Neural progenitor cell (in vitro differentiated cells): ENCODE measurements at regions not wholly inside any gene's neighbourhood (a gene's known extent, or its start where the extent isn't known, plus 50 kb on each side); places are given as distances from the start of the nearest gene placed in this dataset.

Experiments used
- DNase-seq: peaks from one replicate; pipeline ENCODE4 v3.0.0-alpha.2; 2016; ENCODE audit warnings: low spot score
- H2AFZ ChIP-seq: fragments of 200-600 bp; sonication (generic); replicated peaks from 2 replicates; pipeline ENCODE4 v1.6.1; 2016; ENCODE audit warnings: antibody characterized with exemption
- H3F3A ChIP-seq: fragments of 200-600 bp; sonication (generic); 2 replicates; pipeline ENCODE4 v1.6.1; 2016; ENCODE audit warnings: antibody characterized with exemption, low read depth
- H3K27ac ChIP-seq: fragments of 200-600 bp; sonication (generic); 2 replicates; pipeline ENCODE4 v1.5.1; 2016; ENCODE audit warnings: mild to moderate bottlenecking
- H3K27me3 ChIP-seq: fragments of 200-600 bp; sonication (generic); 2 replicates; pipeline ENCODE4 v1.6.1; 2016; ENCODE audit warnings: mild to moderate bottlenecking, moderate library complexity
- H3K36me3 ChIP-seq: fragments of 200-600 bp; sonication (generic); 2 replicates; pipeline ENCODE4 v1.5.1; 2016
- H3K4me1 ChIP-seq: fragments of 200-600 bp; sonication (generic); 2 replicates; pipeline ENCODE4 v1.6.1; 2016; ENCODE audit warnings: mixed run types
- H3K4me2 ChIP-seq: fragments of 200-600 bp; sonication (generic); 2 replicates; pipeline ENCODE4 v1.6.1; 2016
- H3K4me3 ChIP-seq: fragments of 200-600 bp; sonication (generic); 2 replicates; pipeline ENCODE4 v1.5.1; 2016
- H3K79me2 ChIP-seq: fragments of 200-600 bp; sonication (generic); 2 replicates; pipeline ENCODE4 v1.6.1; 2016; ENCODE audit warnings: low read depth
- H3K9ac ChIP-seq: fragments of 200-600 bp; sonication (generic); 2 replicates; pipeline ENCODE4 v1.6.1; 2016
- H3K9me3 ChIP-seq: fragments of 200-600 bp; sonication (generic); 2 replicates; pipeline ENCODE4 v1.5.1; 2016; ENCODE audit warnings: low read depth
- H4K20me1 ChIP-seq: fragments of 200-600 bp; sonication (generic); 2 replicates; pipeline ENCODE4 v1.6.1; 2016; ENCODE audit warnings: low read depth
- H3K27ac Mint-ChIP-seq: 3 replicates; pipeline ENCODE4 v1.8.0; 2021; ENCODE audit warnings: mixed read lengths
- H3K27me3 Mint-ChIP-seq: 2 replicates; pipeline ENCODE4 v1.8.0; 2022; ENCODE audit warnings: low read depth, mild to moderate bottlenecking, inconsistent platforms, moderate library complexity, mixed read lengths; ENCODE audit not compliant: insufficient read depth
- H3K36me3 Mint-ChIP-seq: 3 replicates; pipeline ENCODE4 v1.8.0; 2021; ENCODE audit warnings: mixed read lengths
- H3K4me1 Mint-ChIP-seq: 3 replicates; pipeline ENCODE4 v1.8.0; 2021; ENCODE audit warnings: mixed read lengths
- H3K4me3 Mint-ChIP-seq: 3 replicates; pipeline ENCODE4 v1.8.0; 2021; ENCODE audit warnings: mild to moderate bottlenecking, moderate library complexity, mixed read lengths
- H3K9me3 Mint-ChIP-seq: 3 replicates; pipeline ENCODE4 v1.8.0; 2020; ENCODE audit warnings: mixed read lengths
- EZH2 ChIP-seq: fragments of 200-600 bp; sonication (generic); IDR thresholded peaks from 2 replicates; pipeline ENCODE4 v1.6.1; 2017; ENCODE audit warnings: antibody characterized with exemption, mild to moderate bottlenecking, moderate library complexity
- EZH2phosphoT487 ChIP-seq: fragments of 200-600 bp; sonication (generic); IDR thresholded peaks from 2 replicates; pipeline ENCODE4 v1.6.1; 2017; ENCODE audit warnings: antibody characterized with exemption
- TF ChIP-seq, protein P1 (sequence below): fragments of 200-600 bp; sonication (generic); IDR thresholded peaks from 2 replicates; pipeline ENCODE4 v1.5.1; 2017; ENCODE audit warnings: antibody characterized with exemption, mild to moderate bottlenecking

GRCh38 chr4:91957963-91958362, 345.8 kb upstream of the GRID2 start:
- H3K27ac Mint-ChIP-seq, result no peak overlapping the region

GRCh38 chr4:91958596-91958995, 345.2 kb upstream of the GRID2 start:
- Histone ChIP-seq H3K4me1 (no peaks in the 10 kb centered on the region), H3K4me2 (no peak overlapping the region), H2AFZ (peak overlapping the region; percentile 65), H3K9me3 (no peaks in the 10 kb centered on the region), H3K9ac (no peak overlapping the region), H3K4me3 (no peak overlapping the region), H3K79me2 (no peaks in the 10 kb centered on the region), H3K36me3 (no peaks in the 10 kb centered on the region), H3K27ac (no peak overlapping the region), H4K20me1 (no peaks in the 10 kb centered on the region), H3F3A (no peaks in the 10 kb centered on the region), H3K27me3 (no peaks in the 10 kb centered on the region)
- no peak overlapping the region for H3K4me3 Mint-ChIP-seq
- H3K9me3 Mint-ChIP-seq, result no peaks in the 10 kb centered on the region
- DNase-seq, result peak; percentile 67
- H3K4me1 Mint-ChIP-seq, result no peaks in the 10 kb centered on the region
- TF ChIP-seq EZH2phosphoT487 (no peak), EZH2 (no peak)
- TF ChIP-seq, protein P1, sequence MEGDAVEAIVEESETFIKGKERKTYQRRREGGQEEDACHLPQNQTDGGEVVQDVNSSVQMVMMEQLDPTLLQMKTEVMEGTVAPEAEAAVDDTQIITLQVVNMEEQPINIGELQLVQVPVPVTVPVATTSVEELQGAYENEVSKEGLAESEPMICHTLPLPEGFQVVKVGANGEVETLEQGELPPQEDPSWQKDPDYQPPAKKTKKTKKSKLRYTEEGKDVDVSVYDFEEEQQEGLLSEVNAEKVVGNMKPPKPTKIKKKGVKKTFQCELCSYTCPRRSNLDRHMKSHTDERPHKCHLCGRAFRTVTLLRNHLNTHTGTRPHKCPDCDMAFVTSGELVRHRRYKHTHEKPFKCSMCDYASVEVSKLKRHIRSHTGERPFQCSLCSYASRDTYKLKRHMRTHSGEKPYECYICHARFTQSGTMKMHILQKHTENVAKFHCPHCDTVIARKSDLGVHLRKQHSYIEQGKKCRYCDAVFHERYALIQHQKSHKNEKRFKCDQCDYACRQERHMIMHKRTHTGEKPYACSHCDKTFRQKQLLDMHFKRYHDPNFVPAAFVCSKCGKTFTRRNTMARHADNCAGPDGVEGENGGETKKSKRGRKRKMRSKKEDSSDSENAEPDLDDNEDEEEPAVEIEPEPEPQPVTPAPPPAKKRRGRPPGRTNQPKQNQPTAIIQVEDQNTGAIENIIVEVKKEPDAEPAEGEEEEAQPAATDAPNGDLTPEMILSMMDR, result no peak
- H3K27me3 Mint-ChIP-seq, result no peaks in the 10 kb centered on the region
- H3K27ac Mint-ChIP-seq, result no peak overlapping the region
- H3K36me3 Mint-ChIP-seq, result no peaks in the 10 kb centered on the region

More at GRCh38 chr4:91957963-91958362, 345.8 kb upstream of the GRID2 start:
- Histone ChIP-seq H3K9ac (no peak overlapping the region), H3K79me2 (no peaks in the 10 kb centered on the region), H3K27ac (no peak overlapping the region), H4K20me1 (no peaks in the 10 kb centered on the region), H3F3A (no peaks in the 10 kb centered on the region), H3K4me2 (no peak overlapping the region), H3K4me3 (no peak overlapping the region), H3K4me1 (no peaks in the 10 kb centered on the region), H3K27me3 (no peaks in the 10 kb centered on the region), H3K36me3 (no peaks in the 10 kb centered on the region), H2AFZ (peak overlapping the region; percentile 65), H3K9me3 (no peaks in the 10 kb centered on the region)
- no peak overlapping the region for H3K4me3 Mint-ChIP-seq
- no peaks in the 10 kb centered on the region for H3K27me3 Mint-ChIP-seq
- no peaks in the 10 kb centered on the region for H3K4me1 Mint-ChIP-seq
- TF ChIP-seq, protein P1, result no peak
- TF ChIP-seq EZH2, result no peak
- no peak for TF ChIP-seq EZH2phosphoT487
- no peaks in the 10 kb centered on the region for H3K9me3 Mint-ChIP-seq
- H3K36me3 Mint-ChIP-seq, result no peaks in the 10 kb centered on the region
- DNase-seq, result no peak

- H3K9ac ChIP-seq, result no peak overlapping the region
- Mint-ChIP-seq H3K4me3 (no peak overlapping the region), H3K9me3 (no peaks in the 10 kb centered on the region), H3K27ac (no peak overlapping the region), H3K4me1 (no peaks in the 10 kb centered on the region), H3K36me3 (no peaks in the 10 kb centered on the region), H3K27me3 (no peaks in the 10 kb centered on the region)
- no peak overlapping the region for H2AFZ ChIP-seq
- H3K4me1 ChIP-seq, result no peaks in the 10 kb centered on the region
- no peaks in the 10 kb centered on the region for H3K36me3 ChIP-seq
- H3K27me3 ChIP-seq, result no peaks in the 10 kb centered on the region
- H3K27ac ChIP-seq, result no peak overlapping the region
- no peak overlapping the region for H3K4me2 ChIP-seq
- no peaks in the 10 kb centered on the region for H3F3A ChIP-seq
- H3K79me2 ChIP-seq, result no peaks in the 10 kb centered on the region
- DNase-seq, result no peak
- no peaks in the 10 kb centered on the region for H3K9me3 ChIP-seq
- no peaks in the 10 kb centered on the region for H4K20me1 ChIP-seq
- H3K4me3 ChIP-seq, result no peak overlapping the region
- no peak for TF ChIP-seq EZH2
- TF ChIP-seq, protein P1, result no peak
- no peak for TF ChIP-seq EZH2phosphoT487
Measured at GRCh38 chr4:91961504-91961903, 342.3 kb upstream of the GRID2 start.

- Histone ChIP-seq H3K4me3 (no peak overlapping the region), H3K27me3 (no peaks in the 10 kb centered on the region), H3K4me2 (no peak overlapping the region), H3K36me3 (no peaks in the 10 kb centered on the region), H2AFZ (no peak overlapping the region), H3K9ac (no peak overlapping the region), H3K9me3 (no peaks in the 10 kb centered on the region), H3K27ac (no peak overlapping the region), H4K20me1 (no peaks in the 10 kb centered on the region), H3K79me2 (no peaks in the 10 kb centered on the region), H3K4me1 (no peaks in the 10 kb centered on the region), H3F3A (no peaks in the 10 kb centered on the region)
- no peak overlapping the region for H3K4me3 Mint-ChIP-seq
- no peak overlapping the region for H3K27ac Mint-ChIP-seq
- TF ChIP-seq EZH2 (no peak), EZH2phosphoT487 (no peak)
- TF ChIP-seq, protein P1, result no peak
- no peaks in the 10 kb centered on the region for H3K27me3 Mint-ChIP-seq
- no peaks in the 10 kb centered on the region for H3K4me1 Mint-ChIP-seq
- no peak for DNase-seq
- no peaks in the 10 kb centered on the region for H3K36me3 Mint-ChIP-seq
- H3K9me3 Mint-ChIP-seq, result no peaks in the 10 kb centered on the region
Measured at GRCh38 chr4:91963486-91963885, 340.3 kb upstream of the GRID2 start.
